ENCODE measurements at regions not wholly inside any gene's neighbourhood (a gene's known extent, or its start where the extent isn't known, plus 50 kb on each side); places are given as distances from the start of the nearest gene placed in this dataset.
"Not testable (repeated sequence)": the region's sequence is repeated elsewhere in the genome, so short reads cannot be mapped to it uniquely, and the experiment has no call there.

DNA sequence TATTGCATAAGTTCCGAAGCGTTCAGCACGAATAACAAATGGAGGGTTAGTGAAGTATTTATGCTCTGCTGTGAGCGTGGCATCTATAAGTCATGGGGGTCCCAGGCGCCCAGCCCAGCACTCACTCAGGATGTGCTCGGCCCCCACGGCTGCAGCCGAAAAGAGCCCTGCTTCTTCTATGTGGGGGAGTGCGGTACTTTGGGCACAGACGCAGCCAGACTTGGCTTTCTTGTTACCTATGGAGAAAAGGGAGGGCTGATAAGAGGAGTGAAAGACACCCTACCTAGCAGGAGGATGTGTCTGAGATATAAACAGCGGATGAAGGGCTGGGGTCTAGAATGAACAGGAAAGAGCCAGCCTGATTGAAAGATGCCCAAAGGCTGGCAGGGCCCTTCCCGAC lies 51.4 kb downstream of the MRPL36 start:
- no peak for DNase-seq

DNA sequence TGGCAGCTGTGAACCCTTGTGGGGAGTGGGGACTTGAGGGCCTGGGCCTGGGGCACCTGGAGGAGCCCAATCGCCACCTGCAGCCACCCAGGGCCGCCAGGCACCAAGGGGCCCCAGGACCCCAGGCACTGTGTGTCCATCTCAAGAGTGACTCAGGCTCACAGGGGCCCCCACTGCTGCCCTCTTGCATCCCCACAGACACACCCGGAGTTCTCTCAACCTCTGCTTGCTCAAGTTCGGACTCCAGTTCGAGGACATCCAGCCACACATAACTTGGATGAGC lies 51.9 kb downstream of the MRPL36 start:
- no peak for DNase-seq

DNA sequence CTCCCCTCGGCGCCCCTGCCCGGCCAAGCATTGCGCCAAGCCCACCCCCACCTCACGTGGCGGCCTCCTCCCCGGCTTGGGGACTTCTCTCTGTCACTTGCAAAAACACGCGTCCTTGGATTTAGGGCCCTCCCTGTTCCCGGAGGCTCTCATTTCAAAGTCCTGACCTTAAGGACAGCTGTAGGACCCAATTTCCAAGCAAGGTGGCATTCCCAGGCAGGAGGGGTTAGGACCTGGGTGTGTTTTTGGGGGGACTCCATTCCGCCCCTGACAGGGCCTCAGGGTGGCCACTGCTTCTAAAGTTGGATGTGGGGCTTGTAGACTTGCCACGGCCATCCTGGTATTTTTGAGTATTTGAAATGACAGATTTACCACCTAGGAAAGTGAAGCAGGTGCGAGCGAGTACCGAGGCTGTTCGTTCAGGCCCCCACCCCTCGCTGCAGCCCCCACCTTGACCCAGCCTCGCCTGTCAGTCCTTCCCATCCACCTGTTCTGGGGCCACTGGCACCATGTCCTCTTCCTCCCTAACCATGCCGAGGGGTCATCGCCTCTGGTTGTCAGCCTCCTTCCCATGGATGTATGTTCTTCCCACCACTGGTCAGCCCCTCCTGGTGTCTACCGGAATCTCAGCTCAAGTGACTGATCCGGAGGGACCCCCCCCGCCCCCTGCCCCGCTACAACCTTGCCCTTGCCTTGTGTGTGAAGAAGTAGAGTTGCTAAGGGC lies 52.4 kb downstream of the MRPL36 start:
- DNase-seq: no peak

DNA sequence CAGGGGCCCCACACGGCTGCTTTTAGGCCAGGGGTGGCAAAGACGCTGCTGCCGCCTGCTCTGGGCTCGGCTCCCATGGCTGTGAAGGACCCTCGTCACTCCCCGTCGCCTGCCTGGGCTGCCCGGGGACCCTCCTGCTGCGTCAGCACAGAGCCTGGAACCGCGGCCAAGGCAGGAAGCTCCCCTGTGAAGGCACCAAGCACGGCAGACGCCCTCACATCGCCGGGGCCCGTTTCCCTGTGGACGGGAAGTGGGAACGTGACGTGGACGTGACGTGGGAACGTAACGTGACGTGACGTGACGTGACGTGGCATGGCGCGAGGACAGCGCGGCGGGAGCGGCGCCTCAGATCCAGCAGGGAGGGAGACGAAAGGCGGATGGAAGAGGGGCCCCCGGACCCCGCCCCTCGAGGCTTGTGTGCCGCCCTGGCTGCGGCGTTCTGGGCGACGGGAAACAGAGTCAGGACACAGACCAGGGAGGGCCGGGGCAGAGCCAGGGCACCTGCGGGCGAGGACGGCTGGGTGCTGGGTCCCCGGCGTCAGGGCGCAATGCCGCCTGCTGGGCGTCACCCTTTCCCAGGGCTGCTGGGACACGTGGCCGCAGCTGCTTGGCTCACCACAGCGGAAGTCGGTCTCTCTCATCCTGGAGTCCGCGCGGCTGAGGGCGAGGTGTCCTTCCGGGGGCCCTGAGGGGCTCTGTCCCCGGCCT lies 53.1 kb downstream of the MRPL36 start:
- DNase-seq: no peak

DNA sequence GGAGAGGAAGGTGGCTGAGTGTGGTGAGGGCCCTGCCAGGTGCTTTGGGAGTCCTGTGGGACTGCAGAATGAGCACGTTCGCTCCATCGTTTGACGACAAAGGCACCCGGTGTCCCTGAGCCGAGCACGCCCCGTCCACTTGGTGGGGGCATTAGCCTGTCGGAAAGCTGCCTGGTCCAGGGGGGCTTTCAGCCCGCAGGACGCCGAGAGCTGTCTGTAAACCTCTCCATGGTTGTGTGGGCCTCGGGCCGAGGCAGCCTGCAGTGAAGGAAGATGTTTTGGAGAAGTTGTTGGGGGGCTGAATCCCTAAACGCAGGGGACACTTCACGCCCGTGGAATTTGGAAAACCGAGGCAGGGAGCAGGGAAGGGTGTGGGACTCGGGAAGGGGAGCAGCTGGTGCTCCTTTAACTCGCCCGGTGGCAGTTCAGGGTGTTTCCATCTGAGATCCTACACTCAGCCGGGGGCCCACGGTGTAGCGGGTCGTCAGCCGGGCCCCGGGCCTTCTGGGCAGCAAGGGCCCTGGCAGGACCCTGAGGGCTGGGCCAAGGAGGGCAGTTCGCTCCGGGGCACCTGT lies 53.8 kb downstream of the MRPL36 start:
- no peak for DNase-seq

DNA sequence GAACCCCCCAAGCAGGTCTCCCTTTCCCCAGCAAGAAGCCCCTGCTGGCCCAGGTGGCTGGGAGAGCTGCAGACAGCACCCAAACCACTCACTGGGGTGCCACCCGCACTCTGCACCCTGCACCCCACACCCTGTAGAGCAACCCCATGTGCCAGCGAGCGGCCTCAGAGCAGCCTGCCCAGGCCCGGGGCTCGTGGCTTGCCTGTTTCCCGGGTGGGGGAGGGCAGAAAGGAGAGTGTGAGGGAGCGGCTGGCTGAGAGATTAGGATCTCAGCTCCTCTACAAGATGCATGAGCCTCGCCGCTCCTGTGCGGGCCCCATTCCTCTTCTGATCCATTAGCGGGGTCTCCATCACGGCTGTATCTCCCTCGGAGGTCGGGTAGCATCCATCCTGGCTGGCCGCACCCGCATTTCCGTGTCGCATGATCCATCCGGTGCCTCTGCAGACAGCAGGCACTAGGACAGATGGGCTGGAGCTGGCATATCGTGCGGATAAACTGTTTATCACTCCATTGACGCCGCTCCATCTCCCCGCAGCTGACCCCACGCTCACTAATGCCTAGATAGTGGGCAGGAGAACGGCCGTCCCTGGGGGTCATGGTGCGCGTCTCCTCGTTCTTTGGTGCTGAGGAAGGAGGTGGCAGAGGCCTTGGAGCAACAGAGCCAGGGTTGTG lies 54.4 kb downstream of the MRPL36 start:
- DNase-seq: no peak

DNA sequence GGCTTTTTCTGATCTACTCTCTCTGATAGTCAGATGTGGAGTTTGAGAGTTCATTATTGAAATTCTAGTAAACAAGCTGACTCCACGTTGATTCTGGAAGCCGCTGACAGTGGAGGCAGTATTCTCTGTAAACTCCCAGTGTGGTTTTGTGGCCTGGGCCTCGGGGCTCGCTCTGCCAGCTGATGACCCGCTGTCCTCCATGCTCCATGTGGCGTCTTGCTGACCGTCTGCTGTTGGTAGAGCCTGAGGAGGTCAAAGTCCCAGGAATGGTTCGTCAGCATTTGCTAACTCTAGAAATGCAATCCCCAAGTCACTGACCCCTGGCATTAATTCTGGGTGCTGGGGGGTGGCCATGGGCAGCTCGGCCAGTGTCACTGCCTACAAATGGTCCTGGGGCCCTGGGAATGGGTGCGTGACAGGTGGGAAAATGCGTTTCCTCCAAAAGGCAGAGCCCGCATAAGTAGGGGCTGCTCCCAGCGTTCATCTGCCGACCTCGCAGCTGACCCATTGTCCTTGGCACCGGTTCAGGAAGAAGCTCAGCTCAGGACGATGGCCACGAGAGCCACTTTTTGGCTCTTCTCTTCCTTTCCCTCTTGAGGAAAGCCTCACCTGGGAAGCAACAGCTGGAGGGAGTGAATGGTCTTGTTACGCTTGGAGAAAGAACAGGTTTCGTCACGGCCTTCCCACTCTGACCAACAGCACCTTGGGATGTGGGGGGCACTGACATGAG lies 55.1 kb downstream of the MRPL36 start:
- DNase-seq: no peak

DNA sequence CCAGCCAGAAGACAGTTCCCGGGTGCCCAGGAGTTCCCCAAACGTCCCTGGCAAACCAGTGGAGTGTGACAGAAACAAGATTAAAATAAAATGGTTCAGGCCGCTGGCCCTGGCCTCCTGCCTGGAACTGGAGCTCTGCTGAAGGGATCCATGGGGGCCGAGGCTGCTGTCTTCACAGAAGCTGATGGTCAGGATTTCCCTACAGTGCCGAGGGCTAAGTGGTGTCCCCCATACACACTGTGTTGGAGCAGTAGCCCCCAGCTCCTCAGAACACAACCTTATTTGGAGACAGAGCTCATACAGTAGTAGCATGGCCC lies 55.9 kb downstream of the MRPL36 start:
- no peak for DNase-seq

DNA sequence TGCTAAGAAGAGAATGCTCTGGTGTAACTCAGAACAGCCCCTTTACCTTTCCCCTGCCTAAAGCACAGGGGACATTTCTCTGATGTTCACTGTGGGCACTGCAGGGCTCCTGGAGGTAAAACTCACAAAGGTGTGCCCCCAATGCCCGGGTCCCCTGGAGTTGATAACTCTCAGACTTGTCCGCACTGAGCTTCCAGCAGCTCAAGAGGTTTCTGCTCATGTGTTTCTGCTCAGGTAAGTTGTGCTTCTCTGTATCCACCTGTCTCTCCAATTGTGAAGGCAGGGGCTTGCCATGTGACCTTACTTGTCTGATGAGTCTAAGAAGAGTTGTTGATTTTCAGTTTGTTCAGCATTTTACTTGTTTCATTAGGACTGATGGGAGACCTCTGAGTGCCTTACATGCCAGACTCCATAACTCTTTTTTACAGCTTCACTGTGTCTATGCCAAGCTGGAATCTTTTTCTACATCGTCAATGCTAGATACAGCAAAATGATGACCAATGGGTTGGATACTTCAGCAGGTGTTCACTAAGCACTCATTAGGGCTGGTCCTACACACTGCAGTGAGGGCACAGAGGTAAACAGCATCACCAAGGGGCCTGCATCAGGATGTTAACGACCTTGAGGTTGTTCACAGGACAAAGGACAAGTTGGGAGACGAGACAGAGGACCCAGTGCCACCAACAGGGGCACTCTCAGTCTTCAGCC lies 56.4 kb downstream of the MRPL36 start:
- no peak for DNase-seq

DNA sequence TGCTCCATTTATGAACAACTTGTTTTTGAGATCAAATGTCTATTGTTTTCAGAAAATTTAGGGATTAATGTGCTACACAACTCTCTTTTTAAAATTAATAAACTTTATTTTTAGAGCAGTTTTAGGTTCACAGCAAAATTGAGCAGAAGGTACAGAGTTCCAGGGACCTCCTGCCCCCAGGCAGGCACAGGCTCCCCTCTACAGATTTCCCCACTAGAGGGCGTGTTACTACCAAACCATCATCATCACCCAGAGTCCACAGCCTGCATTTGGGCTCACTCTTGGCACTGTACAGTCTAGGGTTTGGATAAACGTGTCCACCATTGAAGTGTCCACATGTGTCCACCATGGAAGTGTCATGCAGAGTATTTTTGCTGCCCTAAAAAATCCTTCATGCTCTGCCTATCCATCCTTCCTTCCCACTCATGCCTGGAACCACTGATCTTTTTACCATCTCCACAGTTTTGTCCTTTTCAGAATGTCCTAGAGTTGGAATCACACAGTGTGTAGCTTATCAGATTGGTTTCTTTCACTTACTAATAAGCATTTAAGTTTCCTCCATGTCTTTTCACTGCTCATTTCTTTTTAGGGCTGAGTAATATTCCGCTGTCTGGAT lies 61.7 kb downstream of the MRPL36 start:
- no peak for DNase-seq

DNA sequence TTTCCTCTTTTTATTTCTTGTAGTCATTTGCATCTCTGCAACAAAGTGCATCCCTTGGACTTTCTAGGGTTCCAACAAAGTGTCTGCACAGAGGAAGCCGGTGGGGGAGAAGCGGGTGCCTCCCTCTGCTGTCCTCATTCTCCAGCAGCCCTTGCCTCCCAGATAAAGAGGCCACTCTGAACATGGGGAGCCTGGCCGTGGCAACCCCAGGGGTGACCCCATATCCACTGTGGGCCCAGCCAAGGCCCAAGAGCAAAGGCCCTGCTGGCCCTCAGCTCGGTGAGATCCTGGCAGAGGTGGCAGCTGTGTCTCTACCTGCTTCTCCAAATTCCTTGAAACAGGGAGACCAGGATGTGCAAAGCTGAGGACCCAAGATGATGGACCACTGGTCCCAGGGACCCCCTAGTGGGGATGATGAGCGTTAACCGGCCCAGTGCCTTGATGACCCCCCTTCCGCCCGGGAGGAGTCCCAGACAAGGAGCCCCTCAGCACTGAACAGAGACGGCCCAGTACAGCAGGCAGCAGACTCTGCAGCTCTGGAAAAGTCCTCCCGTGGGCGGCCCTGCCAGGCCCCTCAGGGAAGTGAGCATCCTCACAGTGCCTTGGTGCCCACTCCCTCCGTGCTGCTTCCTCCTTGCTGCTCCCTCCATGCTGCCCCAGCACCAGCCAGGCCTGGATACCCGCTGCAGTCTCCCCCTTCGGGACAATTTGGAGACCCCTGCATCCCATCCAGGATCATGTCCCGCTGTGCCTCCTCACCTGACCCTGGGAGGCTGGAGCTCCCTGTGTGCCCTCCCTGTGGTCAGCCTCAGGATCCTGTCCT lies 62.5 kb downstream of the MRPL36 start:
- DNase-seq: no peak

DNA sequence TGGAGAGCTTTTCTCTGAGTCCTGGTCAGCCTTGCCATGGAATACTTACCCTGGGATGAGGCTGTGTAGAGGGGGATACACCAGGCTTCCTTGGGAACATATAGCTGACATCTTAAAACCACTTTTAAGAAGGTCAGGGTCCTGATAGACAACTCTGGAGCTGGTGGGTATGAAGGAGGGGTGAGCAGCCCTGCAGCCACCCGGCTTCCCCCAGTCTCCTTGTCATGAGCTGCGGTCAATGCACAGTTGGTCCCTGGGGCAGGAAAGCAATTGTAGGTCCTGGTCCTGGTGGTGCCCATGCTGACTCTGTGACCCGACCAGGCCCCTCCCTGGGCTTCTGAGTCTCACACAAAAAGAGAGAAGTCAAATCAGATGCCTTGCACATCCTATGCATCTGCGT lies 63.6 kb downstream of the MRPL36 start:
- DNase-seq: no peak

DNA sequence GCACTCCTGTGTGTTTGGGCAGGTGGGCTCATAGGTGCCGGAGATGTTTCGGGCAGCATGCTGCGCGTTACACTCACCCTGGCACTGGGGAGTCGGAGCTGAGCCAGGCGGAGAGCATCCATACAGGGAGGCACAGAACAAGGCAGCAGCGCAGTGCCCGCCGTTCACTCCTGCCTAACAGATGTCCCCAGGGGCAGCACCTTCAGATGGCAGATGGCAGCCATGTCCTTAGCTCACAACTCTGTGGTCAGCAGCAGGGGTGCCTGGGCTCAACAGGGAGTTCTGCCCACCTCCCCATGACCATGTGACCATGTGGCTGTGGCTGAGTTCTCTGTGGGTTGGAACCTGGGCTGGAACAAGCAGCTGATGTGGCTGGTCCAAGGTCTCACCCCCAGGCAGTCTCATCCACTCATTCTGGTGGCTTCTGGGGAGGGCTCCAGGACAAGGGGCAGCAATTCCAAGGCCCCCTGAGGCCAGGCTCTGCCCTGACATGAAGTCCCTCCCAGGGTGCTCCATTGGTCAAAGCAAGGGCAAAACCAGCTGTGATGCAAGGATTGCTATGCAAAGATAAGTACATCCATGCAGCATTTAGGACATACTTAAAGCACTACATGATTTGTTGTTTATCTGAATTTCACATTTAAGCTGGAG lies 64.2 kb downstream of the MRPL36 start:
- DNase-seq: no peak

DNA sequence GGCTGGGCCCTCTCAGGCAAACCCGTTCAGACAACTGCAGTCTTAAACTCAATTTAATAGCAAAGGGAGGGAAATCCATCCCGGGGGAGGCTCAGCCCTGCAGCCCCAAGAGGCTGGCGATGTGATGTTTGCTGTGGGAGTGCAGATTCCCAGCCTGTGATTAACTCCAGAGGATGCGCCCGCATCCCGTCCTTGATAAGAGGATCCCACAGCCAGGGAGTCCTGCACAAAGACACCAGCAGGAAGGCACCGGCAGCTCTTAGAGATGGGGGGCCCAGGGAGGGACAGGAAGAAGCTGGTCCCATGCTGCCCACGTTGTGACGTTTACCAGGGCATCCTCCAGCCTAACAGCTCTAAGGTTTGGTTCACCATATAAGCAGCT lies 64.7 kb downstream of the MRPL36 start:
- DNase-seq: no peak

DNA sequence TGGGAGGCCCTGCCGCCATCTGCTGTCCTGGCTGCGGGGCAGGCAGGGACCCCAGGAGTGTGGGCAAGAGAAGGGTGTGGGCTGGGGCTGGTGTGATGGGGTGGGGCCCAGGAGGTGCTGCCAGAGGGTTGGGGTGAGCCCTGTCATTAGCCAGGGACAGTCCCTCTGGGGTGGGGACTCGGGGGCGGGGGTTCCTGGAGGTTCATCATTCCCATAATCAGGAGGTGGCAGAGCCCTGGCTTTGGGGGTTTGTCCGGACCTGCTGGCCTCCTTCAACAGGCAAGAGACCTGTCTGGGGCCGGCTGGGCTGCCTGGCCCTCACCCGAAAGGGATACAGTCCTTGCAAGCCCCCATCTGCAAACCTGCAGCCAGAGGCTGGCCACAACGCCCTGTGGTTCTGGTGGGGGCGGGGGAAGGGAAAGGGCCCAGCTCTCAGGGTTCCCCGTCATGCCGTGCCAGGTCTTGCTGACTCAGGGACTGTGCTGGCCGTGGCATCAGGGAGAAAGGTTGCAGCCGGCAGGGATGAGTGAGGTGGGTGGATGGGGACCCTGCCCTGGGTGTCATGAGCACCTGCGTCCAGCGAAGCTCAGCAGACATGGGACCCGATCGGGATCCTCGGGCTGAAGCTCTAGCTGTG lies 65.2 kb downstream of the MRPL36 start:
- no peak for DNase-seq

DNA sequence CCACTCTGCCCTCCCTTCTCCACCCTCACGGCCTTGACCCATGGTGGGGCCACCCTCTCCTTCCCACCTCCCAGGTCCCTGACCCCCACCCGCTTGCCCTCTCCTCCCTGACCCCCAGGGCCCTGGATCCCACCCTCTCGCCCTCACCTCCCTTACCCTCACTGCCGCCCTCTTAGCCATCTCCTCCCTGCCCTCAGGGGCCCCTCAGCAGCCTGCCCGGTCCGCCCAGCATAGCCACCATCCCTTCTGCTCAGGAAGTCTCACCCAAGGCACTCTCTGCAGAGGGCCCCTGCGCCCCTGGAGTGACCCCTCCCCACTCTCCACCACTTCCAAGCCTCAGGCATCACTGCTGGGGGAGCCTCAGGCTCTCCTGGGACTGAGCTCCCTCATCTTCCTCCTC lies 66.3 kb downstream of the MRPL36 start:
- no peak for DNase-seq

DNA sequence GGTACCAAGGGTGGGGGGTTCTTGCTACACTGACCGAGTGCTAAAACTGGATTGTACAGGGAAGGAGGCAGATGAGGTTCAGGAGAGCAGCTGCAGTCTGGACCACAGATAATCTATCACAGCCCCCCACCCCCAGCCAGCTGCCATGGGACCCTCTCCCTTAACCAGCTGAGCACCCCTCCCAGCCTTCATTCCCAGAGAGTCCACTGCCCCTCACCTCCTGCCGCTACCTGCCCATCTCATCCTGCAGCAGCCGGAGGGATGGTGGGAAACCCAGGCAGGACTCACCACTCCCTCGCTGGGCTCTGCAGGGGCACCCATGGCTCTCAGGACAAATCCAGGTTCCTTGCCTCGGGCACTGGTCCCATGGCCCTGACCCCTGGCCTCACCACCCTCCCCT lies 66.7 kb downstream of the MRPL36 start:
- no peak for DNase-seq

DNA sequence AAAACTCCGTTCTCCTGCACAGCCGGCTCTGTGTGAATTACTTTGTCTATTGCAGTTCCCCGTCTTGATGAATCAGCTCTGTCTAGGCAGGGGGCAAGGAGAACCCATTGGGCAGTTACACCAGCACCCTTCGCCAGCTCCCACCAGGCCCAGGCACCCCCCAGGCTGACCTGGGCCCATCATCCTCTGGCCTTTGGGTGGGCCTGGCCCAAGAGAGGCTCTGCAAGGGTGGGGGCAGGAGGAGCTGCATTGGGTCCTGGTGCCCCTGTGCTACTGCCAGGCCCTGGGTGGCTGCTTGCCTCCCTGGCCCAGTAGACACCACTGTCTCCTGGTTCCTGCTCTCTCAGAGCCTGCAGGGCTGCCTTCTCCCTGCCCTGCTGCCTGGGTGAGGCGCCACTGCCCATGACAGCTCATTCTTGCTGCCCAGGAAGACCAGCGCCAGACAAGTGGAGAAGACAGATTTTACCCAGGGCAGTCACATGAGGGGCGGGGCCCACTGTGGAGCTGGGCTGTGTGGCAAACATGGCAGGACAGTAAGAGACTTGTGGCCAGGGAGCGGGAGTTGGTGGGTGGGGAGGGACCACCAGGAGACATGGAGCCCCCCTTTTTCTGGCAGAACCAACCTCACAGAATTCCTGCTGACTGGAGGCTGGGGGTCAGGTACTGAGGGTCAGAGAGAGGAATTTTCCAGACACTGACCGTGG lies 67.2 kb downstream of the MRPL36 start:
- no peak for DNase-seq

DNA sequence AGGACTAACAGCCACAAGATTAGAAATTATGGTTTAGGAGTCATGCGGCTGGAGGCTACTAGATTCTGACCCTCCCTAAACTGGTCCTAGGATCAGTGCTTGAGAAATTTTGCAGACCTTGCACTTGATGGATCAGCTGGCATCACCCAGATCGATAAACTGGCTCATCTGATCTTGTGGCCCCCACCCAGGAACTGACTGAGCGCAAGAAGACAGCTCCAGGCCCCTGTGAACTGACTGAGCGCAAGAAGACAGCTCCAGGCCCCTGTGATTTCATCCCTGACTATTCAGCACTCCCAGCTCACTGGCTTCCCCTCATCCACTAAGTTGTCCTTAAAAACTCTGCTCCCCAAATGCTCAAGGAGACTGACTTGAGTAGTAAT lies 67.8 kb downstream of the MRPL36 start:
- not testable (repeated sequence) for DNase-seq

DNA sequence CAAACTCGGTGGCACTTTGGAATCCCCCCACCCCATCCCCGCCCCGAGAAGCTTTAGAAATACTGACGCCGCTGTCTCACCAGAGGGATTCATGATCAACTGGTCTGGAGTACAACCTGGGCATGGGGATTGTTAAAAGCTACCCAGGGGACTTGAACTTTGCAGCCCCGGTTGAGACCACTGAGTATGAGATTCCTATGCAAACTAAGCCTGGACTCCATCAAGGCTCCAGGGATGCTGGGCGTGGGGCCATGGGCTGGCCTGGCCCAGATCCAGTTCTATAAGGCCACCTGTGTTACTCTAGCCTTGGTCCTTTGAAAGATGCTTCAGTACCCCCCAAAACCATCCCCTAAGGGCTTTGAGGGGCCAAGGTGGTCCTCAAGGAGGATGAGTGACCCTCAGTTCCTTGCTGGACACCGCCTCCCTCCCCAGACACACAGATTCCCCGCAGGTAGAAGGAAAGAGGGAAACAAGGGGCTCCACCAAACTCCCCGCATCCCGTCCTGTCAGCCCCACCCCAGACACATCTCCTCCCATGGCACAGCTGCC lies 68.5 kb downstream of the MRPL36 start:
- no peak for DNase-seq
